Ovary (tissue), 3 donors: ENCODE measurements at regions not wholly inside any gene's neighbourhood (a gene's known extent, or its start where the extent isn't known, plus 50 kb on each side); places are given as distances from the start of the nearest gene placed in this dataset.

ENCODE experiments used
- CTCF ChIP-seq, 3 donors: fragments of 450-650 bp in 2 of 3; fragments of 200-600 bp in 1 of 3; IDR thresholded peaks; one replicate each; pipeline versions ENCODE4 v1.5.1 to v1.8.0; 2016 to 2022; ENCODE audit warnings: antibody characterized with exemption in 3 of 3, mild to moderate bottlenecking in 1 of 3
- EP300 ChIP-seq: sonication (generic); formaldehyde crosslinking; IDR thresholded peaks from one replicate; pipeline ENCODE4 v1.6.1; 2017; ENCODE audit warnings: antibody characterized with exemption
- POLR2A ChIP-seq: fragments of 450-650 bp; IDR thresholded peaks from one replicate; pipeline ENCODE4 v1.6.1; 2017; ENCODE audit warnings: antibody characterized with exemption, mild to moderate bottlenecking, moderate library complexity
- donor health status: DM: no; HTN: no; CAD: no.

GRCh38 chr1:228548788-228549187 is 61.6 kb downstream of the RNF187 start:
- TF ChIP-seq CTCF (IDR thresholded peaks at IDR 0.05) (no peak), POLR2A (no peak), EP300 (no peak)
